ENCODE measurements at regions not wholly inside any gene's neighbourhood (a gene's known extent, or its start where the extent isn't known, plus 50 kb on each side); places are given as distances from the start of the nearest gene placed in this dataset.

- TF ChIP-seq, protein P1, sequence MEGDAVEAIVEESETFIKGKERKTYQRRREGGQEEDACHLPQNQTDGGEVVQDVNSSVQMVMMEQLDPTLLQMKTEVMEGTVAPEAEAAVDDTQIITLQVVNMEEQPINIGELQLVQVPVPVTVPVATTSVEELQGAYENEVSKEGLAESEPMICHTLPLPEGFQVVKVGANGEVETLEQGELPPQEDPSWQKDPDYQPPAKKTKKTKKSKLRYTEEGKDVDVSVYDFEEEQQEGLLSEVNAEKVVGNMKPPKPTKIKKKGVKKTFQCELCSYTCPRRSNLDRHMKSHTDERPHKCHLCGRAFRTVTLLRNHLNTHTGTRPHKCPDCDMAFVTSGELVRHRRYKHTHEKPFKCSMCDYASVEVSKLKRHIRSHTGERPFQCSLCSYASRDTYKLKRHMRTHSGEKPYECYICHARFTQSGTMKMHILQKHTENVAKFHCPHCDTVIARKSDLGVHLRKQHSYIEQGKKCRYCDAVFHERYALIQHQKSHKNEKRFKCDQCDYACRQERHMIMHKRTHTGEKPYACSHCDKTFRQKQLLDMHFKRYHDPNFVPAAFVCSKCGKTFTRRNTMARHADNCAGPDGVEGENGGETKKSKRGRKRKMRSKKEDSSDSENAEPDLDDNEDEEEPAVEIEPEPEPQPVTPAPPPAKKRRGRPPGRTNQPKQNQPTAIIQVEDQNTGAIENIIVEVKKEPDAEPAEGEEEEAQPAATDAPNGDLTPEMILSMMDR (IDR thresholded peaks at IDR 0.05) = no peak
- TF ChIP-seq POLR2A (IDR thresholded peaks at IDR 0.05) = no peak
These were observed 879.4 kb upstream of the TENM4 start for GRCh38 chr11:80320226-80320625.
